Uterus (tissue), 3 donors: ENCODE measurements at regions not wholly inside any gene's neighbourhood (a gene's known extent, or its start where the extent isn't known, plus 50 kb on each side); places are given as distances from the start of the nearest gene placed in this dataset.

Source experiments
- DNase-seq, 2 donors: peaks; one replicate each; pipeline ENCODE4 v3.0.0-alpha.2; 2019 to 2020
- H3K27ac ChIP-seq, 2 donors: fragments of 200-600 bp; sonication (generic); 1 replicate in 1 of 2; 2 replicates in 1 of 2; pipeline ENCODE4 v1.5.1; 2016 to 2018
- H3K27me3 ChIP-seq, 2 donors: fragments of 200-600 bp; sonication (generic); one replicate each; pipeline ENCODE4 v1.5.1; 2018 to 2019; ENCODE audit warnings: control low read depth in 1 of 2
- H3K36me3 ChIP-seq, 2 donors: fragments of 200-600 bp; sonication (generic); one replicate each; pipeline ENCODE4 v1.5.1; 2019; ENCODE audit warnings: control low read depth in 1 of 2
- H3K4me1 ChIP-seq, 2 donors: fragments of 200-600 bp; sonication (generic); one replicate each; pipeline ENCODE4 v1.5.1; 2018 to 2019; ENCODE audit warnings: control low read depth in 1 of 2
- H3K4me3 ChIP-seq, 2 donors: fragments of 200-600 bp; sonication (generic); 1 replicate in 1 of 2; 2 replicates in 1 of 2; pipeline ENCODE4 v1.5.1; 2018 to 2019; ENCODE audit warnings: mild to moderate bottlenecking in 1 of 2
- H3K9me3 ChIP-seq, 2 donors: fragments of 200-600 bp; sonication (generic); one replicate each; pipeline ENCODE4 v1.5.1; 2019; ENCODE audit warnings: control low read depth in 1 of 2
- CTCF ChIP-seq, 4 experiments: fragments of 200-600 bp in 2 of 4; fragments of 450-650 bp in 2 of 4; sonication (generic) in 2 of 4; IDR thresholded peaks; one replicate each; pipeline ENCODE4 v1.5.1; 2016 to 2019; ENCODE audit warnings: antibody characterized with exemption in 4 of 4, mild to moderate bottlenecking in 2 of 4, moderate library complexity in 1 of 4
- POLR2A ChIP-seq, 2 donors: fragments of 450-650 bp; IDR thresholded peaks; one replicate each; pipeline ENCODE4 v1.6.1; 2016; ENCODE audit warnings: antibody characterized with exemption in 2 of 2, mild to moderate bottlenecking in 1 of 2, moderate library complexity in 1 of 2
- intact Hi-C: fragments of 100-400 bp; cut with DNase I; formaldehyde crosslinking; loops from one replicate; pipeline ENCODE4 v1.15.1; 2023; ENCODE audit warnings: low total_unique reads
- donor health status: DM: yes; HTN: yes; CAD: no.

- TF ChIP-seq POLR2A (IDR thresholded peaks at IDR 0.05) (no peak), CTCF (IDR thresholded peaks at IDR 0.05) (no peak)
- H3K36me3 ChIP-seq, result peaks cover 0 to under 1% of the 10 kb centered on the region in 2 donors
- peaks cover 0 to 3% of the 10 kb centered on the region in 2 donors for H3K4me1 ChIP-seq
- peak overlapping the region; percentile 14 to 83 for H3K27ac ChIP-seq
- intact Hi-C loops, result no loop called here
- H3K9me3 ChIP-seq, result no peaks in the 10 kb centered on the region
- H3K27me3 ChIP-seq, result no peaks in the 10 kb centered on the region
- H3K4me3 ChIP-seq, result no peak overlapping the region
- DNase-seq, result no peak
These were observed 140.9 kb upstream of the CYP1B1 start for GRCh38 chr2:38216886-38217285.

DNA sequence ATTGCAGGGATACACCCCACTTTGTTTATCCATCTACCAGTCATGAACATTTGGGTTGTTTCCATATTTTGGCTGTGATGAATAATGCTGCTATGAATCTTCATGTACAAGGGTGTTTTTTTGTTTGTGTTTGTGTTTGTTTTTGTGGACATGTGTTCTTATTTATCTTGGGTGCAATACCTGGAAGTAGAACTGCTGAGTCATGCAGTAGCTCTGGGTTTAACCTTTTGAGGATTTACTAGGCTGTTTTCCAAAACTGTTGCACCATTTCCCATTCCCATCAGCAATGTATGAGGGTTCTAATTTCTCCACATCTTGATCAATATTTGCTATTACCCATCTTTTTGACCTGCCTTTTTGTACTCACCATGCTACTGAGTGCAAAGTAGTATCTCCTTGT, 140.0 kb upstream of the CYP1B1 start:
- no peaks in the 10 kb centered on the region for H3K9me3 ChIP-seq
- peaks cover 0 to 3% of the 10 kb centered on the region in 2 donors for H3K4me1 ChIP-seq
- no peak overlapping the region for H3K27ac ChIP-seq
- no peaks in the 10 kb centered on the region for H3K27me3 ChIP-seq
- H3K4me3 ChIP-seq, result no peak overlapping the region
- TF ChIP-seq POLR2A (IDR thresholded peaks at IDR 0.05) (no peak), CTCF (IDR thresholded peaks at IDR 0.05) (no peak)
- DNase-seq, result no peak
- H3K36me3 ChIP-seq, result peaks cover 0 to 2% of the 10 kb centered on the region in 2 donors
- intact Hi-C loops, result no loop called here

- no peak for TF ChIP-seq POLR2A (IDR thresholded peaks at IDR 0.05)
- TF ChIP-seq CTCF (IDR thresholded peaks at IDR 0.05), result no peak
- H3K4me1 ChIP-seq, result peaks cover 0 to 3% of the 10 kb centered on the region in 2 donors
These were observed 139.6 kb upstream of the CYP1B1 start for GRCh38 chr2:38215522-38215921.

DNA sequence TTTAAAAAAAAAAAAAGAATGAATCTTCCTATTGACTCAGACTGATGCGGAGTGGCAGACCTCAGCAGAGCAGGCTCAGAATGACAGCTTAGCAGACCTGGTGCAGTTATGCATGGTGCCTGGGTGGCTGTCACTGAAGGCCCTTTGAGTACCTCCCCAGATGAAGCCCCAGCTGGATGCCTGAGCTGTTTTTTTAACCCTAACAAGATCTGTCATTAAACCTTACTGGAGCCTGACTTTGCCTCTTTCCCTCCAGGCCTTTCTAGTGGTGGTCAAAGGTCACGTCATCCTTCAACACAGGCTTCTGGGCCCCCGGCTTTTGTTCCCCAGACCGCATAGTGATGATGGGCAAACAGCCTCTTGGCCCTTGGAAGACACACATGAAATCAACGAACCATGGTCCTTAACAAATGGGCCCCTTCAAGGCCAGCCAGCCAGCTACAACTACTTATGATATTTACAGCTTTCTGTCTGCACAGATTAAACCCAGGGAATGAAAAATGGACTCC, 138.3 kb upstream of the CYP1B1 start:
- no peaks in the 10 kb centered on the region for H3K9me3 ChIP-seq
- H3K4me3 ChIP-seq, result no peak overlapping the region
- DNase-seq, result no peak
- TF ChIP-seq POLR2A (IDR thresholded peaks at IDR 0.05), result no peak
- TF ChIP-seq CTCF (IDR thresholded peaks at IDR 0.05), result no peak
- H3K4me1 ChIP-seq, result peaks cover 0 to 3% of the 10 kb centered on the region in 2 donors
- peaks cover 0 to 2% of the 10 kb centered on the region in 2 donors for H3K36me3 ChIP-seq
- intact Hi-C loops, result no loop called here
- H3K27me3 ChIP-seq, result no peaks in the 10 kb centered on the region
- peak overlapping the region; percentile 9 to 19 for H3K27ac ChIP-seq

More at GRCh38 chr2:38215522-38215921, 139.6 kb upstream of the CYP1B1 start:
- no peaks in the 10 kb centered on the region for H3K27me3 ChIP-seq
- no peak overlapping the region for H3K4me3 ChIP-seq
- no peak overlapping the region for H3K27ac ChIP-seq
- H3K9me3 ChIP-seq, result no peaks in the 10 kb centered on the region
- intact Hi-C loops, result no loop called here
- H3K36me3 ChIP-seq, result peaks cover 0 to 2% of the 10 kb centered on the region in 2 donors
- no peak for DNase-seq

- no peaks in the 10 kb centered on the region for H3K9me3 ChIP-seq
- intact Hi-C loops, result no loop called here
- TF ChIP-seq POLR2A (IDR thresholded peaks at IDR 0.05), result no peak
- TF ChIP-seq CTCF (IDR thresholded peaks at IDR 0.05), result no peak
- no peak for DNase-seq
- H3K4me3 ChIP-seq, result no peak overlapping the region
- no peak overlapping the region for H3K27ac ChIP-seq
- peaks cover 0 to 3% of the 10 kb centered on the region in 2 donors for H3K4me1 ChIP-seq
- H3K36me3 ChIP-seq, result peaks cover 0 to 2% of the 10 kb centered on the region in 2 donors
- no peaks in the 10 kb centered on the region for H3K27me3 ChIP-seq
These were observed 137.7 kb upstream of the CYP1B1 start for GRCh38 chr2:38213619-38214167.
